ENCODE measurements at regions not wholly inside any gene's neighbourhood (a gene's known extent, or its start where the extent isn't known, plus 50 kb on each side); places are given as distances from the start of the nearest gene placed in this dataset.

GRCh38 chr2:51469102-51469501 is 437.2 kb upstream of the NRXN1 start:
- Mint-ChIP-seq H3K4me3 (no peak overlapping the region), H3K9me3 (peaks cover 4% of the 10 kb centered on the region), H3K36me3 (ENCODE audit: low read depth) (no peaks in the 10 kb centered on the region), H3K4me1 (ENCODE audit: low read depth) (no peaks in the 10 kb centered on the region), H3K27me3 (no peaks in the 10 kb centered on the region), H3K27ac (no peak overlapping the region)
- no peak for DNase-seq

DNA sequence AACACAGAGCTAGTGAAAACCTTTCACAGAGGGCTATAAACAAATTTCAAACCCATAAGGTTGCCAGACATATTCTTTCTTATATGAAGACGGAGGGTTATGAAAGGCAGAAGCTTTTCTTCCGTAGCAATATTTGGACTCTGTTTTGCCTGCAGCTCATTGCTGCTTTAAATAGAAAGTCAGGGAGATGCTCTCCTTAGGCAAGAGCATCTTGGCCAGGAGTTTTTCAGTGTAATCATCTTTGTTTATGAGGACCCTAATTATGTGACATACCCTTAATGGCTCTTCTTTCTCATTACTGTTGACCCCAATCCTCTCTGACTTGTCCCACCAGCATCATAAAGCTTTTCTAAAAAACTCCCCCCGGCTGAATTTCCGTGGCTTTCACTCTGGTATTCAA is 433.4 kb upstream of the NRXN1 start:
- DNase-seq, result no peak
- Mint-ChIP-seq H3K36me3 (ENCODE audit: low read depth) (no peaks in the 10 kb centered on the region), H3K27ac (no peak overlapping the region)

DNA sequence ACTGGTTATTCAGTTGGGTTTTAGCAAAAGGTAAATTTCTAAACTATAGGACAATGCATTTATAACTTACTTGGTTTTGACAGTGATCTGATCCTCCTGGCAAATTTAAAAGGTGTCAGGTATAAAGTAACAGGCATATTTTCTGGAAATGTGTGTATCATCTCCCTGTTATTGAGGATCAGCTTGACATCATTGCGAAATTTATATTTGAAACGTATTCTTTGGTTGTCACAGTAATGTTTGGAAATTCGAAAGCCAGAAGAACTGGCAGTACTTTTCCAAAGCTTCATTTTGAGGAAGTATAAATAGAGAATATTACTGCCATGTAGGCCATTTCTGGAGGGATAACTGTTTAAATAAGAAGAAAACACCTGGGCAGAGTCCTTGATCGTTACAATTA is 422.2 kb upstream of the NRXN1 start:
- Mint-ChIP-seq H3K9me3 (peaks cover 22% of the 10 kb centered on the region), H3K4me3 (no peak overlapping the region), H3K4me1 (ENCODE audit: low read depth) (no peaks in the 10 kb centered on the region), H3K27ac (no peak overlapping the region), H3K27me3 (no peaks in the 10 kb centered on the region), H3K36me3 (ENCODE audit: low read depth) (no peaks in the 10 kb centered on the region)
- no peak for DNase-seq

More for the DNA sequence above, 433.4 kb upstream of the NRXN1 start:
- Mint-ChIP-seq H3K27me3 (no peaks in the 10 kb centered on the region), H3K4me3 (no peak overlapping the region), H3K9me3 (peaks cover 11% of the 10 kb centered on the region), H3K4me1 (ENCODE audit: low read depth) (no peaks in the 10 kb centered on the region)

DNA sequence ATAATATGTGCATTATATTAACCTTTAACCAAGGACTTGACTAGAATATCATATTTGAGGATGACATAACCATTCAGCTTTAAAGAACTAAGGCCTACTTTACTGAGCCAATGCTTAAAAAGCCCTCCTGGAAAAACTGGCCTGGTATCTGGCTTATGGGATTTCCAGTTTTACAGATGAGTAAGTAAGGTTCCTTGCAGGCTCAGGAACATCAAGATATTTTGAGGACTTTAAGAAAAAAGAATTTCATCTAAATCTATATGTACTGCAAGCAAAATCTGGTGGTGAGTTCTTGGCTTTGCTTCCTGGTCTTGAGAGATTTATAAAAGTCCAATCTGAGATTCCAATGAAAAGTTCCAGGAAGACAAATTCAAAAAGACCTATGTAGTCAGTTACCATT is 417.0 kb upstream of the NRXN1 start:
- Mint-ChIP-seq H3K36me3 (ENCODE audit: low read depth) (no peaks in the 10 kb centered on the region), H3K9me3 (peaks cover 20% of the 10 kb centered on the region), H3K4me3 (no peak overlapping the region), H3K27me3 (no peaks in the 10 kb centered on the region), H3K4me1 (ENCODE audit: low read depth) (no peaks in the 10 kb centered on the region), H3K27ac (no peak overlapping the region)
- DNase-seq, result no peak

DNA sequence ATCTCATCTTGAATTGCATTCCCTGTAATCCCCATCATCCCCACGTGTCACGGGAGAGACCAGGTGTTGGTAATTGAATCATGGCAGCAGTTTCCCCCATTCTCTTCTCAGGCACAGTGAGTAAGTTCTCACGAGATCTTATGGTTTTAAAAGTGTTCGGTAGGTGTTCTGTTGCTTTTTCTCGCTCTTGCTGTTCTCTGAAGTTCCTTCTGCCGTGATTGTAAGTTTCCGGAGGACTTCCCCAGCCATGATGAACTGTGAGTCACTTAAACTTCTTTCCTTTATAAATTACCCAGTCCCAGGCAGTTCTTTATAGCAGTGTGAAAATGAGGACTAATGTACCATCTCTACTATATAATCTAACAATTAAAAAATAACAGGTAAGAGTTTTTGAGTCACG is 409.9 kb upstream of the NRXN1 start:
- no peak for DNase-seq
- Mint-ChIP-seq H3K27me3 (no peaks in the 10 kb centered on the region), H3K27ac (no peak overlapping the region), H3K36me3 (ENCODE audit: low read depth) (no peaks in the 10 kb centered on the region), H3K9me3 (peaks cover 18% of the 10 kb centered on the region), H3K4me3 (no peak overlapping the region), H3K4me1 (ENCODE audit: low read depth) (no peaks in the 10 kb centered on the region)

DNA sequence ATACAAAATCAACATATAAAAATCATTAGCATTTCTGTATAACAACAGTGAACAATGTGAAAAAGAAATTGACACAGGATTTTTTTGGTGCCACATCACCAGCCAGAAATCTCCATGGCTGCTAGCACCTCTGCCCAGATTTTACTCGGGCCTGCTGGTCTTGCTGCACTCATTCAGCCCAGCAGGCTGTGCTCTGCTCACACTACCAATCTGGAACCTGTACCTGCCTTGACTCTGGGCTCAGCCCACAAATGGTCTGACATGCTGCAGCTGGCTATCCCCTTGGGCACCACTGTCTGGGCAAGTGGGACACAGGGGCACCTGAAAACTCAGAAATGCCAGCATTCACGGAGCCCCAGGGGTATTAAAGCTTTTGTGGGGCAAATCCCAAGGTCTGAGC is 392.5 kb upstream of the NRXN1 start:
- DNase-seq, result no peak
- Mint-ChIP-seq H3K27me3 (no peaks in the 10 kb centered on the region), H3K36me3 (ENCODE audit: low read depth) (no peaks in the 10 kb centered on the region), H3K9me3 (peaks cover 28% of the 10 kb centered on the region), H3K27ac (no peak overlapping the region), H3K4me1 (ENCODE audit: low read depth) (no peaks in the 10 kb centered on the region), H3K4me3 (no peak overlapping the region)

DNA sequence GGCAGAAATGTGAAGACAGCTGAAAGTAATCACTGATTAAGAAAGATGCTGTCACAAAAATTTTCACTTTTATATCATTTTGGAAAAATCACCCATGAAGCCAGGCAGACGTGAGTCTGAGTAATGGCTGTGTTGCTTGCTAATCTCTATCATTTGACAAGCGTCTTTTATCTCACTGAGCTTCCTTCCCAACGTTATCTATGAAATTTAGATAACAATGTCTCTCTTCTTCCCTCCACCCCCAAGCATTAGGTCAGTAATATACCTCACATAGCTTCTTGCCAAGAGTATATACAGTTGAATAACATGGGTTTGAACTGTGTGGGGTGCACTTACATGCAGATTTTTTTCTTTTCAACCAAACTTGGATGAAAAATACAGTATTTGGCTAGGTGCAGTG is 388.6 kb upstream of the NRXN1 start:
- no peaks in the 10 kb centered on the region for H3K27me3 Mint-ChIP-seq
- no peaks in the 10 kb centered on the region for H3K36me3 Mint-ChIP-seq (ENCODE audit: low read depth)
- H3K4me3 Mint-ChIP-seq, result no peak overlapping the region
- H3K4me1 Mint-ChIP-seq (ENCODE audit: low read depth), result no peaks in the 10 kb centered on the region
- DNase-seq, result no peak
- H3K9me3 Mint-ChIP-seq, result peaks cover 12% of the 10 kb centered on the region
- no peak overlapping the region for H3K27ac Mint-ChIP-seq

DNA sequence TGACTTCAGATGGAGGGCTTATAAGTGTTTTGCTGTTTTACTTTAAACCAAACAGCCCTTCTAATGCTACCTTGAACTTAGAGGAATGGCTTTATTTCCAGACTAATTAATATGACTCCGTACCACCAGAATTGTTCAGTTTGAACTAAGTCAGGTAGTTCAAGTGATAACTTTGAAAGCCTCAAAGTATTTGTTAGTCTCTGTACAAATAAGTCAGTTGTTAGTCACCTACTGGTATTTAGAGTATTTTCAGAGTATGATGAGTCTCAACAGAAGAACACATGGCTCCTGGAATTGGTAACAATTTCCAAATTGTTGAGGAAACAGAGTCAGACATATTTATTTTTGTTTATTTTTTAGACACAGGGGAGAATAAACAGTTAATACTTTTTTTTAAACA is 381.8 kb upstream of the NRXN1 start:
- Mint-ChIP-seq H3K27ac (no peak overlapping the region), H3K27me3 (no peaks in the 10 kb centered on the region), H3K4me3 (no peak overlapping the region), H3K9me3 (peaks cover 15% of the 10 kb centered on the region), H3K4me1 (ENCODE audit: low read depth) (no peaks in the 10 kb centered on the region), H3K36me3 (ENCODE audit: low read depth) (no peaks in the 10 kb centered on the region)
- DNase-seq, result no peak

DNA sequence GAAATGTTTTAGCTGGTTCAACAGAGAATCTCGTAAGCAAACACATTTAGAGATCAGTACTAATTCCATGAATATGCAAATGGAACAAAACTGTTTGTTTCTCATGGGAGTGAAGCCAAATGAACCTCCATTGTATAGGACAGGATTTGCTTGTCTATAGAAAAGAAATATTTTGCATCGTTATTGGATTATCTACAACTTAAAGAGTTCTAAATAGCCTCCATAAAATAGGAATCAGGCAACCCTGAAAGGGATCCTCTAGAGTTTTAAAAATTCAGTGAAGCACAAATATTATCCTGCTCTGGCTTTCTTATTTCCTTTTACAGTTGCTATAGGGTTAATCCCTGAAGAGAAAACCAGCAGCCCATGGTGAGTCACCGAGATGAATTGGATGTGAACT is 378.4 kb upstream of the NRXN1 start:
- Mint-ChIP-seq H3K36me3 (ENCODE audit: low read depth) (no peaks in the 10 kb centered on the region), H3K4me3 (no peak overlapping the region), H3K9me3 (peaks cover 26% of the 10 kb centered on the region), H3K27ac (no peak overlapping the region), H3K4me1 (ENCODE audit: low read depth) (no peaks in the 10 kb centered on the region), H3K27me3 (no peaks in the 10 kb centered on the region)
- DNase-seq, result no peak

- no peaks in the 10 kb centered on the region for H3K27me3 Mint-ChIP-seq
- no peaks in the 10 kb centered on the region for H3K36me3 Mint-ChIP-seq (ENCODE audit: low read depth)
- no peak overlapping the region for H3K27ac Mint-ChIP-seq
- no peak for DNase-seq
- H3K9me3 Mint-ChIP-seq, result peaks cover 26% of the 10 kb centered on the region
- H3K4me3 Mint-ChIP-seq, result no peak overlapping the region
- H3K4me1 Mint-ChIP-seq (ENCODE audit: low read depth), result no peaks in the 10 kb centered on the region
Observed at GRCh38 chr2:51409920-51410319, 378.0 kb upstream of the NRXN1 start.

GRCh38 chr2:51404226-51404625 is 372.3 kb upstream of the NRXN1 start:
- Mint-ChIP-seq H3K27ac (no peak overlapping the region), H3K27me3 (no peaks in the 10 kb centered on the region), H3K36me3 (ENCODE audit: low read depth) (no peaks in the 10 kb centered on the region), H3K4me1 (ENCODE audit: low read depth) (no peaks in the 10 kb centered on the region), H3K4me3 (no peak overlapping the region), H3K9me3 (peaks cover 24% of the 10 kb centered on the region)
- DNase-seq, result no peak

DNA sequence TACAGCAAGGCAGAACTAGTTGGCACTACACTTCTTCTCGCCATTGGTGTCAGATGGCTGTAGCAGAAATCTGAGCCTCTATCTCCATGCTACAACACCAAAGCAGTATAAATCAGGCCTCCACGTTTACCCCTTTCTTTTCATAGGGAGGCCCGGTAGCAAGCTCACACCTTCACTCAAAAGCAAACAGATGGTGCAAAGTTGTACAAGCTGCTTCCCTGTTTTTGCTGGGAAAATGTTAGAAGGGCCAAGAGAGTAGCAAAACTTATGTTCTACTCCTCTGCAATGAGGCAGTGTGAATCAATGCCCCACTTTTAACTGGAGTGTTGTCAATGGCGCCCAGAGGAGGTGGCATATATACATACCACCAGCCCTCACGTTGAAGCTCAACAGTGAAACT is 369.6 kb upstream of the NRXN1 start:
- Mint-ChIP-seq H3K4me3 (no peak overlapping the region), H3K27me3 (no peaks in the 10 kb centered on the region), H3K4me1 (ENCODE audit: low read depth) (no peaks in the 10 kb centered on the region), H3K9me3 (peaks cover 19% of the 10 kb centered on the region), H3K27ac (no peak overlapping the region), H3K36me3 (ENCODE audit: low read depth) (no peaks in the 10 kb centered on the region)
- DNase-seq, result no peak

DNA sequence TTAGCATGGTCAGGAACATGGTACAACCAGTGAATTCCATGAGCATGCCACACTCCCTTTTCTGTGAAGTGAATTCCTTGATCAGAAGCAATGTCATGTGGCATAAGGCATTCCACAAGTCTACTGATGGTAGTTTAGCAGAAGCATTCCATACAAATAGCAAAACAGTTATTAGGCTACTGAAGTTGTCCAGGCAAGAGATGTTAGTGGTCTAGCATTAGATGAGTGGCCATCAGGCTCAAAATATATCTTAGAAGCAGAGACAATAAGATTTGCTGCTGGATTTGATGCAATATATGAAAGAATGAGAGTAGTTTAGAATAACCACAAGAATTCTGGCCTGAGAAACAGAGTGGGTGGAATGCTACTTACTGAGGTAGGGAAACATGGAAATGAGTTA is 355.3 kb upstream of the NRXN1 start:
- Mint-ChIP-seq H3K27ac (no peak overlapping the region), H3K9me3 (peaks cover 13% of the 10 kb centered on the region), H3K4me3 (no peak overlapping the region), H3K36me3 (ENCODE audit: low read depth) (no peaks in the 10 kb centered on the region), H3K27me3 (no peaks in the 10 kb centered on the region), H3K4me1 (ENCODE audit: low read depth) (no peaks in the 10 kb centered on the region)
- no peak for DNase-seq

DNA sequence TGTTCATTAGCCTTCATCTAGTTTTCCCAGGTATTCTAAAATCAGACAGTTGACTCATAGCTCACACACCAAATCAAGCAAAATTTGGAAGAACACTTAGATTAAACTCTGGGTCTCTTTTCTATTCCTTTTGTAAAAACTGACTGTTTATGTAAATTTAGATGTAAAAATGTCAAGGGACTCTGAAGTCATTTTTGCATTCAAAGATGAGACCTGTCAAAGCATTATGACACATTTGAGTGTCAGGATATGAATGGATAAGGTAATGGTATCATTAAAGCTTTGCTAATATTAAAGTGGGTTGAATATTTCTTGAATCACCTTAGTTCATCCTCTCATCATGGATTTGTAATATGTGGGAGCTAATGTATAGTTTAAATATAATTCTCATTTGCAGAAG is 348.1 kb upstream of the NRXN1 start:
- H3K9me3 Mint-ChIP-seq, result peaks cover 4% of the 10 kb centered on the region
- no peaks in the 10 kb centered on the region for H3K27me3 Mint-ChIP-seq
- H3K4me1 Mint-ChIP-seq (ENCODE audit: low read depth), result no peaks in the 10 kb centered on the region
- H3K36me3 Mint-ChIP-seq (ENCODE audit: low read depth), result no peaks in the 10 kb centered on the region
- no peak overlapping the region for H3K4me3 Mint-ChIP-seq
- H3K27ac Mint-ChIP-seq, result no peak overlapping the region
- DNase-seq, result no peak

GRCh38 chr2:51368250-51368649 is 336.3 kb upstream of the NRXN1 start:
- H3K4me3 Mint-ChIP-seq, result no peak overlapping the region
- H3K27ac Mint-ChIP-seq, result no peak overlapping the region
- peaks cover 8% of the 10 kb centered on the region for H3K9me3 Mint-ChIP-seq
- no peaks in the 10 kb centered on the region for H3K4me1 Mint-ChIP-seq (ENCODE audit: low read depth)
- no peaks in the 10 kb centered on the region for H3K36me3 Mint-ChIP-seq (ENCODE audit: low read depth)
- no peak for DNase-seq
- H3K27me3 Mint-ChIP-seq, result no peaks in the 10 kb centered on the region

- no peak overlapping the region for H3K27ac Mint-ChIP-seq
- H3K4me3 Mint-ChIP-seq, result no peak overlapping the region
- H3K9me3 Mint-ChIP-seq, result peaks cover 5% of the 10 kb centered on the region
- H3K36me3 Mint-ChIP-seq (ENCODE audit: low read depth), result no peaks in the 10 kb centered on the region
- DNase-seq, result no peak
- H3K4me1 Mint-ChIP-seq (ENCODE audit: low read depth), result no peaks in the 10 kb centered on the region
- no peaks in the 10 kb centered on the region for H3K27me3 Mint-ChIP-seq
Observed at GRCh38 chr2:51350100-51350499, 318.2 kb upstream of the NRXN1 start.
